Natural killer cell (primary cell): ENCODE measurements at regions not wholly inside any gene's neighbourhood (a gene's known extent, or its start where the extent isn't known, plus 50 kb on each side); places are given as distances from the start of the nearest gene placed in this dataset.
"Not testable (repeated sequence)": the region's sequence is repeated elsewhere in the genome, so short reads cannot be mapped to it uniquely, and the experiment has no call there.

Source experiments
- ATAC-seq, 3 donors: fragments of 150-1000 bp in 2 of 3; fragments of 200-7000 bp in 1 of 3; cut with Tn5 transposase; 1 replicate in 1 of 3; 2 replicates in 2 of 3; pipeline ENCODE4 v1.10.0; 2021; ENCODE audit warnings: mild to moderate bottlenecking in 2 of 3, moderate library complexity in 2 of 3
- DNase-seq, 2 donors: peaks; one replicate each; pipeline versions ENCODE4 v3.0.0 to v3.0.0-alpha.2; 2013 to 2021; ENCODE audit warnings: mixed read lengths in 1 of 2
- H3K27ac ChIP-seq: one replicate; pipeline ENCODE4 v1.5.1; 2013; ENCODE audit warnings: mild to moderate bottlenecking, low read length
- H3K27me3 ChIP-seq: one replicate; pipeline ENCODE4 v1.6.1; 2013; ENCODE audit warnings: low read length; ENCODE audit not compliant: control insufficient read depth, insufficient read depth
- H3K36me3 ChIP-seq: one replicate; pipeline ENCODE4 v1.6.1; 2013; ENCODE audit warnings: low read length; ENCODE audit not compliant: control insufficient read depth, insufficient read depth
- H3K4me1 ChIP-seq: one replicate; pipeline ENCODE4 v1.6.1; 2013; ENCODE audit warnings: low read length; ENCODE audit not compliant: control insufficient read depth, insufficient read depth
- H3K4me3 ChIP-seq: one replicate; pipeline ENCODE4 v1.5.1; 2013; ENCODE audit warnings: low read length
- H3K9me3 ChIP-seq: one replicate; pipeline ENCODE4 v1.6.1; 2013; ENCODE audit warnings: low read length; ENCODE audit not compliant: control insufficient read depth, insufficient read depth
- H3K27ac Mint-ChIP-seq, 2 donors: one replicate each; pipeline ENCODE4 v1.8.0; 2022; ENCODE audit warnings: mild to moderate bottlenecking in 2 of 2, mixed read lengths in 2 of 2, moderate library complexity in 1 of 2
- H3K27me3 Mint-ChIP-seq, 2 donors: one replicate each; pipeline ENCODE4 v1.8.0; 2022; ENCODE audit warnings: low read depth in 2 of 2, mixed read lengths in 2 of 2
- H3K36me3 Mint-ChIP-seq: one replicate; pipeline ENCODE4 v1.8.0; 2022; ENCODE audit warnings: mixed read lengths
- H3K4me1 Mint-ChIP-seq, 2 donors: one replicate each; pipeline ENCODE4 v1.8.0; 2022; ENCODE audit warnings: mixed read lengths in 2 of 2
- H3K4me3 Mint-ChIP-seq: one replicate; pipeline ENCODE4 v1.8.0; 2022; ENCODE audit warnings: mild to moderate bottlenecking, moderate library complexity, mixed read lengths
- H3K9me3 Mint-ChIP-seq, 2 donors: one replicate each; pipeline ENCODE4 v1.8.0; 2022; ENCODE audit warnings: mixed read lengths in 2 of 2
- CTCF ChIP-seq: fragments of 200-600 bp; IDR thresholded peaks from one replicate; pipeline ENCODE4 v1.8.0; 2022; ENCODE audit warnings: antibody characterized with exemption
- WGBS: methylation state at CpG from one replicate; pipeline ENCODE4 v1.1.7; 2013; ENCODE audit warnings: missing lambda C conversion rate; ENCODE audit not compliant: insufficient coverage; 5-methylcytosine and 5-hydroxymethylcytosine counted together
- intact Hi-C: fragments of 100-400 bp; cut with micrococcal nuclease; formaldehyde crosslinking; loops from one replicate; pipeline ENCODE4 v1.14.2; 2022

DNA sequence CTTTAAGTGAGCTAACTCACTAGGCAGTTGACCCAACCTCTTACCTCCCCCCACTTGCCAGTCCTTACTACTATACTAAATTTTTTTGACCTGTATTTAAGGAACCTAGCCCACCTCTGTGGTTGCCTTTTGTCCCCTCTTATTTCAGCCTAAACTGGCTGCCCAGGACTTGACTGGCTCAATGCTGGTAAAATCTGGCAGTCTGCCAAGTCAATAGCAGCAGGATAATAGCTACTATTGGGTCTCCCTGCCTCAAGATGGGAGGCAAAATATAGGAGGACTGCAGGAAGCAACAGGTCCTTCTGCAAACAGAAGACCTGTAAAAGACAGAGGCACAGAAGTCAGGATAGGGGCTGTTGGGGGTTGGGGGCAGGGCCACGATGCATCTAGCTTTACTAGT lies 144.2 kb upstream of the POGK start:
- no peak overlapping the region for H3K4me3 Mint-ChIP-seq
- H3K4me1 Mint-ChIP-seq = no peaks in the 10 kb centered on the region
- H3K9me3 ChIP-seq = no peaks in the 10 kb centered on the region
- peaks cover 7 to 8% of the 10 kb centered on the region in 2 donors for H3K27me3 Mint-ChIP-seq
- H3K4me1 ChIP-seq = no peaks in the 10 kb centered on the region
- no peaks in the 10 kb centered on the region for H3K27me3 ChIP-seq
- H3K27ac ChIP-seq = no peak overlapping the region
- H3K9me3 Mint-ChIP-seq = no peaks in the 10 kb centered on the region
- H3K27ac Mint-ChIP-seq = no peak overlapping the region
- WGBS = 78% methylated on average over 1 of the region's 1 CpG
- intact Hi-C loops = no loop called here
- DNase-seq (no peak), ATAC-seq (no peak)
- H3K36me3 Mint-ChIP-seq = no peaks in the 10 kb centered on the region
- no peak overlapping the region for H3K4me3 ChIP-seq
- TF ChIP-seq CTCF = no peak
- no peaks in the 10 kb centered on the region for H3K36me3 ChIP-seq

DNA sequence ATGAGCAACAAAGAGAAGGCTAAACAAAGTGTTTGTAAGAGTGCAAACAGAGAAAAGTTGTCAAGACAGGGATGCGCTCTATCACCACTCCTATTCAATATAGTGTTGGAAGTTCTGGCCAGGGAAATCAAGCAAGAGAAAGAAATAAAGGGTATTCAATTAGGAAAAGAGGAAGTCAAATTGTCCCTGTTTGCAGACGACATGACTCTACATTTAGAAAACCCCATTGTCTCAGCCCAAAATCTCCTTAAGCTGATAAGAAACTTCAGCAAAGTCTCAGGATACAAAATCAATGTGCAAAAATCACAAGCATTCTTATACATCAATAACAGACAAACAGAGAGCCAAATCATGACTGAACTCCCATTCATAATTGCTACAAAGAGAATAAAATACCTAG lies 143.4 kb upstream of the POGK start:
- H3K9me3 ChIP-seq, H3K27me3 ChIP-seq, H3K4me3 Mint-ChIP-seq, H3K36me3 Mint-ChIP-seq, H3K4me1 ChIP-seq, H3K4me1 Mint-ChIP-seq, H3K4me3 ChIP-seq, H3K9me3 Mint-ChIP-seq, DNase-seq, H3K36me3 ChIP-seq, H3K27me3 Mint-ChIP-seq, intact Hi-C loops, H3K27ac Mint-ChIP-seq, H3K27ac ChIP-seq, ATAC-seq: not testable (repeated sequence)
- WGBS = no CpG with 5 or more reads among the region's 2 CpGs

DNA sequence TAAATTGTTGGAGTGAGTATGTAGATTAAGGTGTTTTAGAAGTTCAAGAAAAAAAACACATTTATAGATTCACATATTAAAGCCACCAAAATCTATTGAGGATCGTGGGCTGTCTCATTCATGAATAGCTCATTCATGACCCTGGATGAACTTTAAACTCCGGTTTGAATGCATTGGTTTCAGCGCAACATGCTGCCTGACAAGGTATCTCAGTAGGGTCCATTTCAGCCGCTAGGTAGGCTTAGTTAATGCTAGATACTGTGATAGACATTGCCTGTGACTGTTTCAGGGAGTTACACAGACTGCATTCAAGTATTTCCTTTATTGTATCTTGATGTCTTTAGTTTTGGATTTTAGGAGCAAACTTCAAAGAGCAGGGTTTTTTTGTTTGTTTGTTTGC lies 140.5 kb upstream of the POGK start:
- H3K27ac ChIP-seq = no peak overlapping the region
- WGBS = 85% methylated on average over 4 of the region's 4 CpGs
- ATAC-seq = no peak
- TF ChIP-seq CTCF = no peak
- H3K27me3 ChIP-seq = no peaks in the 10 kb centered on the region
- peaks cover under 1 to 2% of the 10 kb centered on the region in 2 donors for H3K27me3 Mint-ChIP-seq
- H3K4me3 Mint-ChIP-seq = no peak overlapping the region
- H3K4me1 Mint-ChIP-seq = no peaks in the 10 kb centered on the region
- H3K9me3 Mint-ChIP-seq = no peaks in the 10 kb centered on the region
- no peaks in the 10 kb centered on the region for H3K4me1 ChIP-seq
- H3K4me3 ChIP-seq = no peak overlapping the region
- no peak overlapping the region for H3K27ac Mint-ChIP-seq
- no peaks in the 10 kb centered on the region for H3K36me3 ChIP-seq
- no peaks in the 10 kb centered on the region for H3K9me3 ChIP-seq
- no peak for DNase-seq
- intact Hi-C loops = no loop called here
- no peaks in the 10 kb centered on the region for H3K36me3 Mint-ChIP-seq

DNA sequence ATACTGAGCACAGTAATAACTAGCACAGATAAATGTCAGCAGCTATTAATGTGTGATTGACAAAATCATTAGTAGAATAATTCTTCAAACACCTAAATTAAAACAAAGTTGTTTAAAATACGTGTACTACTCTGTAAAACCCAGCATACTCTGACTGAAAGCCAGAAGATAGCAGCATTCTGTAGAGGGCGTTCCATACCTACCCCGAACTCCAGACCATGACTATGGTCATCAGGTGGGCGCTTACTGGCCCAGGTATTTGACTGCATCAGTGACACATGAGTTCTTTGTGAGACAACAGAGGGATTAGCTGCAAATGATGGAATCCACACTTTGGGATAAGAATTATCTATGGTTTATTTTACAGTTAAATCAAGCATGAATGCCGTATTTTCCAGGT lies 139.7 kb upstream of the POGK start:
- H3K27me3 Mint-ChIP-seq = peaks cover 0 to 9% of the 10 kb centered on the region in 2 donors
- Histone ChIP-seq H3K4me3 (no peak overlapping the region), H3K4me1 (no peaks in the 10 kb centered on the region), H3K27me3 (no peaks in the 10 kb centered on the region), H3K36me3 (no peaks in the 10 kb centered on the region), H3K9me3 (no peaks in the 10 kb centered on the region), H3K27ac (no peak overlapping the region)
- no peaks in the 10 kb centered on the region for H3K36me3 Mint-ChIP-seq
- 48% methylated on average over 5 of the region's 5 CpGs for WGBS
- no peak overlapping the region for H3K4me3 Mint-ChIP-seq
- no peaks in the 10 kb centered on the region for H3K9me3 Mint-ChIP-seq
- intact Hi-C loops = no loop called here
- no peak for DNase-seq
- no peaks in the 10 kb centered on the region for H3K4me1 Mint-ChIP-seq
- ATAC-seq = no peak
- no peak overlapping the region for H3K27ac Mint-ChIP-seq
- TF ChIP-seq CTCF = no peak
